ENCODE measurements at regions not wholly inside any gene's neighbourhood (a gene's known extent, or its start where the extent isn't known, plus 50 kb on each side); places are given as distances from the start of the nearest gene placed in this dataset.
"Not testable (repeated sequence)": the region's sequence is repeated elsewhere in the genome, so short reads cannot be mapped to it uniquely, and the experiment has no call there.

GRCh38 chrX:73987166-73987565 is 134.7 kb upstream of the XIST start:
- no peak for DNase-seq
- intact Hi-C loops (cut with DNase I), result no loop called here
- ATAC-seq (ENCODE audit: poor library complexity), result no peak

GRCh38 chrX:73979551-73980131 is 127.1 kb upstream of the XIST start:
- DNase-seq (no peak), ATAC-seq (ENCODE audit: poor library complexity) (no peak)
- intact Hi-C loops (cut with DNase I), result no loop called here

GRCh38 chrX:73977542-73978169 is 125.1 kb upstream of the XIST start:
- intact Hi-C loops (cut with DNase I), result no loop called here
- ATAC-seq (ENCODE audit: poor library complexity) (no peak), DNase-seq (no peak)

GRCh38 chrX:73967461-73967860 is 114.9 kb upstream of the XIST start:
- intact Hi-C loops (cut with DNase I); ATAC-seq (ENCODE audit: poor library complexity); DNase-seq: not testable (repeated sequence)

- DNase-seq, result no peak
- intact Hi-C loops (cut with DNase I), result no loop called here
- ATAC-seq (ENCODE audit: poor library complexity), result no peak
Measured at GRCh38 chrX:73965833-73966232, 113.3 kb upstream of the XIST start.

- intact Hi-C loops (cut with DNase I), result no loop called here
- DNase-seq (no peak), ATAC-seq (ENCODE audit: poor library complexity) (no peak)
Measured at GRCh38 chrX:73964579-73964978, 112.1 kb upstream of the XIST start.

GRCh38 chrX:73963682-73964081 is 111.2 kb upstream of the XIST start:
- peak; percentile 55 for DNase-seq
- peak; percentile 91 for ATAC-seq (ENCODE audit: poor library complexity)
- intact Hi-C loops (cut with DNase I), result no loop called here

GRCh38 chrX:73962948-73963347 is 110.4 kb upstream of the XIST start:
- ATAC-seq (ENCODE audit: poor library complexity), result no peak
- intact Hi-C loops (cut with DNase I), result no loop called here
- DNase-seq, result no peak

GRCh38 chrX:73961867-73962266 is 109.4 kb upstream of the XIST start:
- ATAC-seq (ENCODE audit: poor library complexity); intact Hi-C loops (cut with DNase I); DNase-seq: not testable (repeated sequence)

- ATAC-seq (ENCODE audit: poor library complexity), result peak; percentile 23
- intact Hi-C loops (cut with DNase I), result no loop called here
- DNase-seq, result no peak
Measured at GRCh38 chrX:73944563-73944908, 92.0 kb upstream of the XIST start.

GRCh38 chrX:73943693-73944562 is 91.4 kb upstream of the XIST start:
- ATAC-seq (ENCODE audit: poor library complexity), result peak; percentile 100
- DNase-seq, result peak; percentile 90
- intact Hi-C loops (cut with DNase I), result no loop called here

GRCh38 chrX:73940893-73941470 is 88.5 kb upstream of the XIST start:
- intact Hi-C loops (cut with DNase I), result no loop called here
- DNase-seq (no peak), ATAC-seq (ENCODE audit: poor library complexity) (no peak)

- DNase-seq; intact Hi-C loops (cut with DNase I); ATAC-seq (ENCODE audit: poor library complexity): not testable (repeated sequence)
Measured at GRCh38 chrX:73937843-73938242, 85.3 kb upstream of the XIST start.

GRCh38 chrX:73932522-73932921 is 80.0 kb upstream of the XIST start:
- no peak for DNase-seq
- ATAC-seq (ENCODE audit: poor library complexity), result no peak
- intact Hi-C loops (cut with DNase I), result no loop called here

- ATAC-seq (ENCODE audit: poor library complexity) (no peak), DNase-seq (no peak)
- intact Hi-C loops (cut with DNase I), result no loop called here
Measured at GRCh38 chrX:73930300-73930699, 77.8 kb upstream of the XIST start.

- ATAC-seq (ENCODE audit: poor library complexity) (no peak), DNase-seq (no peak)
- intact Hi-C loops (cut with DNase I), result no loop called here
Measured at GRCh38 chrX:73922856-73923455, 70.4 kb upstream of the XIST start.

GRCh38 chrX:73916931-73917667 is 64.6 kb upstream of the XIST start:
- ATAC-seq (ENCODE audit: poor library complexity), result no peak
- intact Hi-C loops (cut with DNase I), result no loop called here
- DNase-seq, result no peak

- ATAC-seq (ENCODE audit: poor library complexity) (no peak), DNase-seq (no peak)
- intact Hi-C loops (cut with DNase I), result no loop called here
Measured at GRCh38 chrX:73916489-73916888, 64.0 kb upstream of the XIST start.

GRCh38 chrX:73914792-73915191 is 62.3 kb upstream of the XIST start:
- ATAC-seq (ENCODE audit: poor library complexity); DNase-seq; intact Hi-C loops (cut with DNase I): not testable (repeated sequence)
